SK-N-SH treated with all-trans-retinoic acid at 6 μM for 48 hours (cell line): ENCODE measurements at regions not wholly inside any gene's neighbourhood (a gene's known extent, or its start where the extent isn't known, plus 50 kb on each side); places are given as distances from the start of the nearest gene placed in this dataset.

Experiments
- ATAC-seq: fragments of 200-7000 bp; cut with Tn5 transposase; 3 replicates; pipeline ENCODE4 v1.9.1; 2020; ENCODE audit warnings: mild to moderate bottlenecking, moderate library complexity
- ARNTL ChIP-seq: fragments of 450-650 bp; formaldehyde crosslinking; IDR thresholded peaks from 2 replicates; pipeline ENCODE4 v1.5.0; 2020; ENCODE audit warnings: low read depth, mild to moderate bottlenecking, moderate library complexity, borderline replicate concordance
- BACH2 ChIP-seq: fragments of 250-450 bp; sonication (Bioruptor Pico); IDR thresholded peaks from 2 replicates; pipeline ENCODE4 v1.9.0; 2021; ENCODE audit warnings: mild to moderate bottlenecking, borderline replicate concordance
- CSDC2 ChIP-seq: fragments of 250-450 bp; sonication (Bioruptor Pico); IDR thresholded peaks from 2 replicates; pipeline ENCODE4 v1.5.0; 2020; ENCODE audit warnings: mild to moderate bottlenecking, moderate library complexity
- ESRRG ChIP-seq: fragments of 250-450 bp; sonication (Bioruptor Pico); IDR thresholded peaks from 2 replicates; pipeline ENCODE4 v1.6.1; 2021; ENCODE audit warnings: mild to moderate bottlenecking
- GLIS3 ChIP-seq: fragments of 250-450 bp; sonication (Bioruptor Pico); IDR thresholded peaks from 2 replicates; pipeline ENCODE4 v1.5.0; 2020; ENCODE audit warnings: mild to moderate bottlenecking, moderate library complexity
- ISL1 ChIP-seq: fragments of 250-450 bp; sonication (Bioruptor Pico); IDR thresholded peaks from 2 replicates; pipeline ENCODE4 v2.1.2; 2022; ENCODE audit warnings: mild to moderate bottlenecking, moderate library complexity
- RARB ChIP-seq: fragments of 250-450 bp; sonication (Bioruptor Pico); IDR thresholded peaks from 2 replicates; pipeline ENCODE4 v1.8.0; 2021; ENCODE audit warnings: mild to moderate bottlenecking, moderate library complexity
- SNAI2 ChIP-seq: fragments of 250-450 bp; sonication (Bioruptor Pico); IDR thresholded peaks from 2 replicates; pipeline ENCODE4 v1.5.0; 2020; ENCODE audit warnings: mild to moderate bottlenecking, moderate library complexity
- TCF4 ChIP-seq: fragments of 250-450 bp; sonication (Bioruptor Pico); IDR thresholded peaks from 2 replicates; pipeline ENCODE4 v1.8.0; 2021; ENCODE audit warnings: mild to moderate bottlenecking, moderate library complexity, borderline replicate concordance
- ZC3H10 ChIP-seq: fragments of 250-450 bp; sonication (Bioruptor Pico); IDR thresholded peaks from 2 replicates; pipeline ENCODE4 v1.5.1; 2021; ENCODE audit warnings: mild to moderate bottlenecking, moderate library complexity
- ZFP3 ChIP-seq: fragments of 250-450 bp; sonication (Bioruptor Pico); IDR thresholded peaks from 2 replicates; pipeline ENCODE4 v1.5.0; 2020; ENCODE audit warnings: mild to moderate bottlenecking, moderate library complexity
- ZFP30 ChIP-seq: fragments of 450-650 bp; formaldehyde crosslinking; IDR thresholded peaks from 2 replicates; pipeline ENCODE4 v1.5.0; 2022; ENCODE audit warnings: mild to moderate bottlenecking, moderate library complexity
- ZNF565 ChIP-seq: fragments of 450-650 bp; formaldehyde crosslinking; conservative IDR thresholded peaks from 2 replicates; pipeline ENCODE4 v1.5.0; 2020; ENCODE audit warnings: low read depth, mild to moderate bottlenecking, moderate library complexity
- ZNF70 ChIP-seq: fragments of 450-650 bp; formaldehyde crosslinking; IDR thresholded peaks from 2 replicates; pipeline ENCODE4 v1.5.0; 2020; ENCODE audit warnings: mild to moderate bottlenecking, moderate library complexity
- ZNF8 ChIP-seq: fragments of 450-650 bp; formaldehyde crosslinking; IDR thresholded peaks from 2 replicates; pipeline ENCODE4 v1.5.0; 2020; ENCODE audit warnings: mild to moderate bottlenecking, moderate library complexity
- TF ChIP-seq, protein P1 (sequence below): fragments of 250-450 bp; sonication (Bioruptor Pico); IDR thresholded peaks from 2 replicates; pipeline ENCODE4 v1.5.1; 2020; ENCODE audit warnings: low read depth, mild to moderate bottlenecking, moderate library complexity
- TF ChIP-seq, protein P2 (sequence below): fragments of 250-450 bp; sonication (Bioruptor Pico); IDR thresholded peaks from 2 replicates; pipeline ENCODE4 v1.8.0; 2021; ENCODE audit warnings: low read depth, mild to moderate bottlenecking, moderate library complexity, borderline replicate concordance
- TF ChIP-seq, protein P3 (sequence below): fragments of 250-450 bp; sonication (Bioruptor Pico); IDR thresholded peaks from 2 replicates; pipeline ENCODE4 v1.8.0; 2020; ENCODE audit warnings: mild to moderate bottlenecking, moderate library complexity, borderline replicate concordance
- TF ChIP-seq, protein P4 (sequence below): fragments of 250-450 bp; sonication (Bioruptor Pico); IDR thresholded peaks from 2 replicates; pipeline ENCODE4 v1.5.0; 2020; ENCODE audit warnings: mild to moderate bottlenecking, moderate library complexity

DNA sequence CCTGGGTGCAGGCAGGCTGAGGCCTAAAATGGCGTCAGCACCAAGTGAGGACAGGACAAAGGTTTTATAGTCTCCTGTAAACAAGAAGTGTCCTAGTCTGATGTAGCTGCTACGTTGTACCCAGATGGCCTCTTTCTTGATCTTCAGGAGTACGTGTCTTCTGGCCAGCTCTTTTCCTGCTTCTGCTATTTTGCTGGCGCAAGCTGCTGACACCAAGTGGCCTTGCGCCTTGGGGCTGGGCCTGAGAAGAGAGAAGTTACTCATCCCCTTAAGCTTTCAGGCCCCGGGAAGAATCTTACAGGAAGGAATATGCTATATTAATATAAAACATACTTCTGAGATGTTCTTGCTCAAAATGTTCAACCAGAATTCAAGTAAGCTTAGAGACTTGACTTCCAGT is 605.2 kb downstream of the GALC start:
- no peak for ATAC-seq
- TF ChIP-seq SNAI2, result no peak
- no peak for TF ChIP-seq CSDC2 (CRISPR knock-in tag)
- no peak for TF ChIP-seq GLIS3 (CRISPR knock-in tag)
- TF ChIP-seq RARB (CRISPR knock-in tag), result no peak
- no peak for TF ChIP-seq ZNF70
- no peak for TF ChIP-seq ZNF565 (CRISPR knock-in tag)
- no peak for TF ChIP-seq ZFP30
- no peak for TF ChIP-seq ISL1
- TF ChIP-seq BACH2 (CRISPR knock-in tag), result no peak
- TF ChIP-seq, protein P1, sequence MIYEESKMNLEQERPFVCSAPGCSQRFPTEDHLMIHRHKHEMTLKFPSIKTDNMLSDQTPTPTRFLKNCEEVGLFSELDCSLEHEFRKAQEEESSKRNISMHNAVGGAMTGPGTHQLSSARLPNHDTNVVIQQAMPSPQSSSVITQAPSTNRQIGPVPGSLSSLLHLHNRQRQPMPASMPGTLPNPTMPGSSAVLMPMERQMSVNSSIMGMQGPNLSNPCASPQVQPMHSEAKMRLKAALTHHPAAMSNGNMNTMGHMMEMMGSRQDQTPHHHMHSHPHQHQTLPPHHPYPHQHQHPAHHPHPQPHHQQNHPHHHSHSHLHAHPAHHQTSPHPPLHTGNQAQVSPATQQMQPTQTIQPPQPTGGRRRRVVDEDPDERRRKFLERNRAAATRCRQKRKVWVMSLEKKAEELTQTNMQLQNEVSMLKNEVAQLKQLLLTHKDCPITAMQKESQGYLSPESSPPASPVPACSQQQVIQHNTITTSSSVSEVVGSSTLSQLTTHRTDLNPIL (CRISPR knock-in tag), result no peak

DNA sequence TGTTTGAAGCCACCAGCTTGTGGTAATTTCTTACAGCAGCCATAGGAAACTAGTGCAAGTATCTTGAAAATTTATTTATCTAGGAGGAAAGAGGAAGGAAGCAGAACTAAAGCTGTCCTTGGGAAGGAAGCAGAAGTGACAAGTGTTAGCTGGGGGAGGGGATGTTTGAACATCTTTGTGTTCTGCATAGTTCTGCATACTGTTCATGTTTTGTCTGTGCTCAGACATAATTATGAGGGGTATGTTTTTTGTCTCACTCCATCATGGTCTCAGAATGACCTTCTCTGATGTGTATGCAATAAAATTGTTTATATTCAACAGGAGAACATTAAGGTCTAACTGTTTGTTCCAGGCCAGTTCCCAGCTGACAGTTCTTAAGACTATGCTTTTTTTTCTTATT is 606.5 kb downstream of the GALC start:
- no peak for ATAC-seq
- TF ChIP-seq, protein P2, sequence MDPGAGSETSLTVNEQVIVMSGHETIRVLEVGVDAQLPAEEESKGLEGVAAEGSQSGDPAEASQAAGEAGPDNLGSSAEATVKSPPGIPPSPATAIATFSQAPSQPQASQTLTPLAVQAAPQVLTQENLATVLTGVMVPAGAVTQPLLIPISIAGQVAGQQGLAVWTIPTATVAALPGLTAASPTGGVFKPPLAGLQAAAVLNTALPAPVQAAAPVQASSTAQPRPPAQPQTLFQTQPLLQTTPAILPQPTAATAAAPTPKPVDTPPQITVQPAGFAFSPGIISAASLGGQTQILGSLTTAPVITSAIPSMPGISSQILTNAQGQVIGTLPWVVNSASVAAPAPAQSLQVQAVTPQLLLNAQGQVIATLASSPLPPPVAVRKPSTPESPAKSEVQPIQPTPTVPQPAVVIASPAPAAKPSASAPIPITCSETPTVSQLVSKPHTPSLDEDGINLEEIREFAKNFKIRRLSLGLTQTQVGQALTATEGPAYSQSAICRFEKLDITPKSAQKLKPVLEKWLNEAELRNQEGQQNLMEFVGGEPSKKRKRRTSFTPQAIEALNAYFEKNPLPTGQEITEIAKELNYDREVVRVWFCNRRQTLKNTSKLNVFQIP (CRISPR knock-in tag), result no peak
- TF ChIP-seq TCF4 (CRISPR knock-in tag) (no peak), ZNF8 (CRISPR knock-in tag) (no peak), ESRRG (CRISPR knock-in tag) (no peak), BACH2 (CRISPR knock-in tag) (no peak), GLIS3 (CRISPR knock-in tag) (no peak), CSDC2 (CRISPR knock-in tag) (no peak), ZFP30 (no peak), ZC3H10 (CRISPR knock-in tag) (no peak)
- TF ChIP-seq, protein P3, sequence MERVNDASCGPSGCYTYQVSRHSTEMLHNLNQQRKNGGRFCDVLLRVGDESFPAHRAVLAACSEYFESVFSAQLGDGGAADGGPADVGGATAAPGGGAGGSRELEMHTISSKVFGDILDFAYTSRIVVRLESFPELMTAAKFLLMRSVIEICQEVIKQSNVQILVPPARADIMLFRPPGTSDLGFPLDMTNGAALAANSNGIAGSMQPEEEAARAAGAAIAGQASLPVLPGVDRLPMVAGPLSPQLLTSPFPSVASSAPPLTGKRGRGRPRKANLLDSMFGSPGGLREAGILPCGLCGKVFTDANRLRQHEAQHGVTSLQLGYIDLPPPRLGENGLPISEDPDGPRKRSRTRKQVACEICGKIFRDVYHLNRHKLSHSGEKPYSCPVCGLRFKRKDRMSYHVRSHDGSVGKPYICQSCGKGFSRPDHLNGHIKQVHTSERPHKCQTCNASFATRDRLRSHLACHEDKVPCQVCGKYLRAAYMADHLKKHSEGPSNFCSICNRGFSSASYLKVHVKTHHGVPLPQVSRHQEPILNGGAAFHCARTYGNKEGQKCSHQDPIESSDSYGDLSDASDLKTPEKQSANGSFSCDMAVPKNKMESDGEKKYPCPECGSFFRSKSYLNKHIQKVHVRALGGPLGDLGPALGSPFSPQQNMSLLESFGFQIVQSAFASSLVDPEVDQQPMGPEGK, result no peak
- TF ChIP-seq, protein P1 (CRISPR knock-in tag), result no peak
- TF ChIP-seq, protein P4, sequence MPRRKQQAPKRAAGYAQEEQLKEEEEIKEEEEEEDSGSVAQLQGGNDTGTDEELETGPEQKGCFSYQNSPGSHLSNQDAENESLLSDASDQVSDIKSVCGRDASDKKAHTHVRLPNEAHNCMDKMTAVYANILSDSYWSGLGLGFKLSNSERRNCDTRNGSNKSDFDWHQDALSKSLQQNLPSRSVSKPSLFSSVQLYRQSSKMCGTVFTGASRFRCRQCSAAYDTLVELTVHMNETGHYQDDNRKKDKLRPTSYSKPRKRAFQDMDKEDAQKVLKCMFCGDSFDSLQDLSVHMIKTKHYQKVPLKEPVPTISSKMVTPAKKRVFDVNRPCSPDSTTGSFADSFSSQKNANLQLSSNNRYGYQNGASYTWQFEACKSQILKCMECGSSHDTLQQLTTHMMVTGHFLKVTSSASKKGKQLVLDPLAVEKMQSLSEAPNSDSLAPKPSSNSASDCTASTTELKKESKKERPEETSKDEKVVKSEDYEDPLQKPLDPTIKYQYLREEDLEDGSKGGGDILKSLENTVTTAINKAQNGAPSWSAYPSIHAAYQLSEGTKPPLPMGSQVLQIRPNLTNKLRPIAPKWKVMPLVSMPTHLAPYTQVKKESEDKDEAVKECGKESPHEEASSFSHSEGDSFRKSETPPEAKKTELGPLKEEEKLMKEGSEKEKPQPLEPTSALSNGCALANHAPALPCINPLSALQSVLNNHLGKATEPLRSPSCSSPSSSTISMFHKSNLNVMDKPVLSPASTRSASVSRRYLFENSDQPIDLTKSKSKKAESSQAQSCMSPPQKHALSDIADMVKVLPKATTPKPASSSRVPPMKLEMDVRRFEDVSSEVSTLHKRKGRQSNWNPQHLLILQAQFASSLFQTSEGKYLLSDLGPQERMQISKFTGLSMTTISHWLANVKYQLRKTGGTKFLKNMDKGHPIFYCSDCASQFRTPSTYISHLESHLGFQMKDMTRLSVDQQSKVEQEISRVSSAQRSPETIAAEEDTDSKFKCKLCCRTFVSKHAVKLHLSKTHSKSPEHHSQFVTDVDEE (CRISPR knock-in tag), result no peak

DNA sequence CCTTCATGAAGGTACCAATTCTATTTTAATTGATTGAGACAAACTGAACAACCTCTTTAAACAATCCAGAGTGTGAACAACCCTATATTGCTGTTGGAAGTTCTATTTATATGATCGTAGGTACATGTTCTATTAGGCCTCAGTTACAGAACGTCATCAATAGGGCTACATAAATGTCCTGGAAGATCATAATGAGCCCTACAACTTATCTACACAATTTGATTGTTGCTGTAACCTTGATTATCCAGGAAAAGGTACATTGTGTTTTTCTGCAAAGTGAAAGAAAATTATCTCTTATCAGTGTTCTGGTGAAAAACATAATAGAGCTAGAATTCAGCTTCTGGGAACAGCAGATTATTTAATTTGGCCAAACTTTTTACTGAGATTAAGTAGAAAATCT is 612.9 kb downstream of the GALC start:
- no peak for TF ChIP-seq RARB (CRISPR knock-in tag)
- no peak for TF ChIP-seq ESRRG (CRISPR knock-in tag)
- no peak for ATAC-seq

DNA sequence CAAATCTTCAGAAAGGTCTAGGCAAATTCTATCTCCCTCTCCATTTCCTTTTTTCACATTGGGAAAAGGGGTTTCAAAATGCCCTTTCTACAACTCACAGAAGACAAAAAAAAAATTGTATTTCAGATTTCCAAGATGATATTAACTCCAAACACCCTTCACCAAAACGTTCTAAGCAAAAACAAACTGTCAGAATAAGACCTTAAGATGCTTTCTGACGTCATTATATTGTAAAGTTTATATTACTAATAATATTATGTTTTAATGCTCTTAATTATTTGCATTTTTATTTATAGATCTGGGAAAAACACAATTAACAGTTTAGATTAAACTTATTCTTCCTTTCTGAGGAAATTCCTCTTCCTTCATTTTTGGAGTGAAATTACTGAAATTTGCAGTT is 624.2 kb downstream of the GALC start:
- no peak for ATAC-seq
- TF ChIP-seq GLIS3 (CRISPR knock-in tag) (no peak), RARB (CRISPR knock-in tag) (no peak), ZFP3 (CRISPR knock-in tag) (no peak), ZNF8 (CRISPR knock-in tag) (no peak), ZNF565 (CRISPR knock-in tag) (no peak), TCF4 (CRISPR knock-in tag) (no peak), ZFP30 (no peak), BACH2 (CRISPR knock-in tag) (no peak), ISL1 (no peak), ZNF70 (no peak), ARNTL (CRISPR knock-in tag) (no peak), SNAI2 (no peak)
- TF ChIP-seq, protein P2 (CRISPR knock-in tag), result no peak
- TF ChIP-seq, protein P3, result no peak
- TF ChIP-seq, protein P4 (CRISPR knock-in tag), result no peak
